ENCODE measurements at regions not wholly inside any gene's neighbourhood (a gene's known extent, or its start where the extent isn't known, plus 50 kb on each side); places are given as distances from the start of the nearest gene placed in this dataset.

DNA sequence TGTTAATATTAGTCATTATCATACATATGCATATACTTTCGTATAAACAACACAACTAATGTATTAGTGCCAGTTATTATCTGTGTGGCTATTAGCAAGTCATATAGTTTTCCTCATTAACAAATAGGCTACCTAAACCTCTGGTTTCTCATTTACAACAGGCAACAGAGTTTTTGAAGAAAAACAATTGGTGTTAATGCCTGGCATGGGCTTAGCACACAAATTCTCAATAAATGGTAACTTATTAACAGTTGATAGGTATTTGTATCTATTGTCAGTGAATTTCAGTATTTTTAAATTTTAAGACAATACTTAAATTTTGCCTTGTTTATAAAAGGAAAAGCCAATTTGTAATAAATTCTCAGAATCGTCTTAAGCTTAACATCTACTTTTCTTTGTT, 182.5 kb downstream of the PMAIP1 start:
- TF ChIP-seq POLR2AphosphoS5 (IDR thresholded peaks at IDR 0.05; ENCODE audit: borderline replicate concordance, low read depth, low read length): no peak
- TF ChIP-seq EZH2 (IDR thresholded peaks at IDR 0.05): no peak
- no peak for TF ChIP-seq FOXP2 (optimal IDR thresholded peaks at IDR 0.05; ENCODE audit: control extremely low read depth, extremely low read length, insufficient read depth)

Data from SK-N-MC (cell line).